Stimulated activated naive CD8-positive, alpha-beta T cell treated with anti-CD3 and anti-CD28 coated beads, Interleukin-15, Interleukin-2, amounts not matched to agents 100 ng/mL and 50 ng/mL, for 24 hours (primary cell): ENCODE measurements at regions not wholly inside any gene's neighbourhood (a gene's known extent, or its start where the extent isn't known, plus 50 kb on each side); places are given as distances from the start of the nearest gene placed in this dataset.

Source experiments
- H3K27ac Mint-ChIP-seq: one replicate; pipeline ENCODE4 v1.8.0; 2021; ENCODE audit warnings: mild to moderate bottlenecking, mixed read lengths
- H3K27me3 Mint-ChIP-seq: one replicate; pipeline ENCODE4 v1.8.0; 2021; ENCODE audit warnings: mixed read lengths
- H3K36me3 Mint-ChIP-seq: one replicate; pipeline ENCODE4 v1.8.0; 2021; ENCODE audit warnings: low read depth, mixed read lengths
- H3K4me1 Mint-ChIP-seq: one replicate; pipeline ENCODE4 v1.8.0; 2021; ENCODE audit warnings: low read depth, mixed read lengths
- H3K4me3 Mint-ChIP-seq: one replicate; pipeline ENCODE4 v1.8.0; 2021; ENCODE audit warnings: mild to moderate bottlenecking, mixed read lengths
- H3K9me3 Mint-ChIP-seq: one replicate; pipeline ENCODE4 v1.8.0; 2021; ENCODE audit warnings: mixed read lengths

GRCh38 chr10:64209561-64209960 lies 688.4 kb downstream of the REEP3 start:
- Mint-ChIP-seq H3K27ac (no peak overlapping the region), H3K27me3 (no peaks in the 10 kb centered on the region), H3K4me3 (no peak overlapping the region), H3K36me3 (no peaks in the 10 kb centered on the region), H3K4me1 (no peaks in the 10 kb centered on the region), H3K9me3 (peaks cover 15% of the 10 kb centered on the region)

- Mint-ChIP-seq H3K4me1 (no peaks in the 10 kb centered on the region), H3K9me3 (peaks cover 14% of the 10 kb centered on the region), H3K4me3 (no peak overlapping the region), H3K36me3 (no peaks in the 10 kb centered on the region), H3K27ac (no peak overlapping the region), H3K27me3 (no peaks in the 10 kb centered on the region)
Observed at GRCh38 chr10:64210211-64210610, 689.0 kb downstream of the REEP3 start.

- H3K27me3 Mint-ChIP-seq, result no peaks in the 10 kb centered on the region
- H3K9me3 Mint-ChIP-seq, result peaks cover 14% of the 10 kb centered on the region
- H3K4me1 Mint-ChIP-seq, result no peaks in the 10 kb centered on the region
- no peaks in the 10 kb centered on the region for H3K36me3 Mint-ChIP-seq
- no peak overlapping the region for H3K27ac Mint-ChIP-seq
- no peak overlapping the region for H3K4me3 Mint-ChIP-seq
Observed at GRCh38 chr10:64211466-64211865, 690.3 kb downstream of the REEP3 start.

- Mint-ChIP-seq H3K27ac (no peak overlapping the region), H3K4me1 (no peaks in the 10 kb centered on the region), H3K9me3 (peaks cover 17% of the 10 kb centered on the region), H3K36me3 (no peaks in the 10 kb centered on the region), H3K4me3 (no peak overlapping the region), H3K27me3 (no peaks in the 10 kb centered on the region)
Observed at GRCh38 chr10:64215088-64215487, 693.9 kb downstream of the REEP3 start.

- no peaks in the 10 kb centered on the region for H3K36me3 Mint-ChIP-seq
- H3K4me1 Mint-ChIP-seq, result no peaks in the 10 kb centered on the region
- H3K27me3 Mint-ChIP-seq, result no peaks in the 10 kb centered on the region
- H3K27ac Mint-ChIP-seq, result no peak overlapping the region
- H3K4me3 Mint-ChIP-seq, result no peak overlapping the region
- H3K9me3 Mint-ChIP-seq, result peaks cover 14% of the 10 kb centered on the region
Observed at GRCh38 chr10:64219271-64220025, 698.2 kb downstream of the REEP3 start.

- Mint-ChIP-seq H3K27me3 (no peaks in the 10 kb centered on the region), H3K4me1 (no peaks in the 10 kb centered on the region), H3K36me3 (no peaks in the 10 kb centered on the region), H3K9me3 (peaks cover 4% of the 10 kb centered on the region), H3K4me3 (no peak overlapping the region), H3K27ac (no peak overlapping the region)
Observed at GRCh38 chr10:64234489-64234888, 713.3 kb downstream of the REEP3 start.

GRCh38 chr10:64257704-64258103 lies 736.5 kb downstream of the REEP3 start:
- H3K4me1 Mint-ChIP-seq, result no peaks in the 10 kb centered on the region
- H3K4me3 Mint-ChIP-seq, result no peak overlapping the region
- H3K27me3 Mint-ChIP-seq, result no peaks in the 10 kb centered on the region
- no peaks in the 10 kb centered on the region for H3K9me3 Mint-ChIP-seq
- no peak overlapping the region for H3K27ac Mint-ChIP-seq
- H3K36me3 Mint-ChIP-seq, result no peaks in the 10 kb centered on the region

GRCh38 chr10:64261092-64261491 lies 739.9 kb downstream of the REEP3 start:
- no peaks in the 10 kb centered on the region for H3K4me1 Mint-ChIP-seq
- H3K27ac Mint-ChIP-seq, result no peak overlapping the region
- H3K36me3 Mint-ChIP-seq, result no peaks in the 10 kb centered on the region
- no peaks in the 10 kb centered on the region for H3K9me3 Mint-ChIP-seq
- H3K27me3 Mint-ChIP-seq, result no peaks in the 10 kb centered on the region
- H3K4me3 Mint-ChIP-seq, result no peak overlapping the region

GRCh38 chr10:64261676-64262075 lies 740.5 kb downstream of the REEP3 start:
- Mint-ChIP-seq H3K4me1 (no peaks in the 10 kb centered on the region), H3K9me3 (no peaks in the 10 kb centered on the region), H3K4me3 (no peak overlapping the region), H3K36me3 (no peaks in the 10 kb centered on the region), H3K27me3 (no peaks in the 10 kb centered on the region), H3K27ac (no peak overlapping the region)

GRCh38 chr10:64265961-64266360 lies 744.8 kb downstream of the REEP3 start:
- Mint-ChIP-seq H3K4me1 (no peaks in the 10 kb centered on the region), H3K27ac (no peak overlapping the region), H3K9me3 (no peaks in the 10 kb centered on the region), H3K36me3 (no peaks in the 10 kb centered on the region), H3K4me3 (no peak overlapping the region), H3K27me3 (no peaks in the 10 kb centered on the region)

- Mint-ChIP-seq H3K4me1 (no peaks in the 10 kb centered on the region), H3K9me3 (no peaks in the 10 kb centered on the region), H3K4me3 (no peak overlapping the region), H3K36me3 (no peaks in the 10 kb centered on the region), H3K27me3 (no peaks in the 10 kb centered on the region), H3K27ac (no peak overlapping the region)
Observed at GRCh38 chr10:64271508-64271907, 750.3 kb downstream of the REEP3 start.

- Mint-ChIP-seq H3K4me3 (no peak overlapping the region), H3K4me1 (no peaks in the 10 kb centered on the region), H3K27me3 (no peaks in the 10 kb centered on the region), H3K36me3 (no peaks in the 10 kb centered on the region), H3K9me3 (no peaks in the 10 kb centered on the region), H3K27ac (no peak overlapping the region)
Observed at GRCh38 chr10:64271983-64272382, 750.8 kb downstream of the REEP3 start.

GRCh38 chr10:64275001-64275400 lies 753.8 kb downstream of the REEP3 start:
- H3K27ac Mint-ChIP-seq, result no peak overlapping the region
- H3K4me1 Mint-ChIP-seq, result no peaks in the 10 kb centered on the region
- H3K36me3 Mint-ChIP-seq, result no peaks in the 10 kb centered on the region
- H3K4me3 Mint-ChIP-seq, result no peak overlapping the region
- H3K27me3 Mint-ChIP-seq, result no peaks in the 10 kb centered on the region
- no peaks in the 10 kb centered on the region for H3K9me3 Mint-ChIP-seq

GRCh38 chr10:64275774-64276173 lies 754.6 kb downstream of the REEP3 start:
- Mint-ChIP-seq H3K9me3 (no peaks in the 10 kb centered on the region), H3K4me1 (no peaks in the 10 kb centered on the region), H3K27me3 (no peaks in the 10 kb centered on the region), H3K36me3 (no peaks in the 10 kb centered on the region), H3K4me3 (no peak overlapping the region), H3K27ac (no peak overlapping the region)

GRCh38 chr10:64277536-64277935 lies 756.3 kb downstream of the REEP3 start:
- no peaks in the 10 kb centered on the region for H3K36me3 Mint-ChIP-seq
- H3K27me3 Mint-ChIP-seq, result no peaks in the 10 kb centered on the region
- H3K27ac Mint-ChIP-seq, result no peak overlapping the region
- H3K9me3 Mint-ChIP-seq, result no peaks in the 10 kb centered on the region
- H3K4me3 Mint-ChIP-seq, result no peak overlapping the region
- no peaks in the 10 kb centered on the region for H3K4me1 Mint-ChIP-seq

GRCh38 chr10:64283621-64284020 lies 762.4 kb downstream of the REEP3 start:
- Mint-ChIP-seq H3K36me3 (no peaks in the 10 kb centered on the region), H3K27ac (no peak overlapping the region), H3K9me3 (no peaks in the 10 kb centered on the region), H3K4me1 (no peaks in the 10 kb centered on the region), H3K27me3 (no peaks in the 10 kb centered on the region), H3K4me3 (no peak overlapping the region)
